ENCODE measurements at regions not wholly inside any gene's neighbourhood (a gene's known extent, or its start where the extent isn't known, plus 50 kb on each side); places are given as distances from the start of the nearest gene placed in this dataset.
"Not testable (repeated sequence)": the region's sequence is repeated elsewhere in the genome, so short reads cannot be mapped to it uniquely, and the experiment has no call there.

GRCh38 chr17:20843799-20844553 is 198.8 kb downstream of the USP22 start:
- DNase-seq (ENCODE audit: extremely low read depth, insufficient read length) = peak; percentile 37
- H3K4me3 ChIP-seq (replicated peaks; ENCODE audit: low read depth, low read length) = not testable (repeated sequence)

GRCh38 chr17:20848869-20849443 is 193.9 kb downstream of the USP22 start:
- peak; percentile 37 for TF ChIP-seq CTCF (IDR thresholded peaks at IDR 0.05; ENCODE audit: insufficient read depth, low read length, poor library complexity, severe bottlenecking)
- not testable (repeated sequence) for H3K36me3 ChIP-seq (ENCODE audit: control insufficient read depth, insufficient read depth, low read length); DNase-seq (ENCODE audit: extremely low read depth, insufficient read length); H3K4me3 ChIP-seq (replicated peaks; ENCODE audit: low read depth, low read length); H3K27me3 ChIP-seq (replicated peaks; ENCODE audit: control insufficient read depth, insufficient read depth, low read length)

More at GRCh38 chr17:20843799-20844553, 198.8 kb downstream of the USP22 start:
- H3K27me3 ChIP-seq (replicated peaks; ENCODE audit: control insufficient read depth, insufficient read depth, low read length); H3K36me3 ChIP-seq (ENCODE audit: control insufficient read depth, insufficient read depth, low read length): not testable (repeated sequence)

- H3K4me3 ChIP-seq (replicated peaks; ENCODE audit: low read depth, low read length); H3K36me3 ChIP-seq (ENCODE audit: control insufficient read depth, insufficient read depth, low read length); DNase-seq (ENCODE audit: extremely low read depth, insufficient read length); H3K27me3 ChIP-seq (replicated peaks; ENCODE audit: control insufficient read depth, insufficient read depth, low read length): not testable (repeated sequence)
These were observed 191.1 kb downstream of the USP22 start for GRCh38 chr17:20851591-20852238.

GRCh38 chr17:20852239-20852989 is 190.4 kb downstream of the USP22 start:
- Histone ChIP-seq H3K4me3 (replicated peaks; ENCODE audit: low read depth, low read length) (no peak overlapping the region), H3K36me3 (ENCODE audit: control insufficient read depth, insufficient read depth, low read length) (no peaks in the 10 kb centered on the region), H3K27me3 (replicated peaks; ENCODE audit: control insufficient read depth, insufficient read depth, low read length) (no peaks in the 10 kb centered on the region; the same call in 1 of the 2 replicates)
- no peak for DNase-seq (ENCODE audit: extremely low read depth, insufficient read length)
- peak; percentile 9 for TF ChIP-seq CTCF (IDR thresholded peaks at IDR 0.05; ENCODE audit: insufficient read depth, low read length, poor library complexity, severe bottlenecking)

- no peak for TF ChIP-seq CTCF (IDR thresholded peaks at IDR 0.05; ENCODE audit: insufficient read depth, low read length, poor library complexity, severe bottlenecking)
- Histone ChIP-seq H3K4me3 (replicated peaks; ENCODE audit: low read depth, low read length) (no peak overlapping the region), H3K27me3 (replicated peaks; ENCODE audit: control insufficient read depth, insufficient read depth, low read length) (no peaks in the 10 kb centered on the region; the same call in 1 of the 2 replicates), H3K36me3 (ENCODE audit: control insufficient read depth, insufficient read depth, low read length) (no peaks in the 10 kb centered on the region)
- DNase-seq (ENCODE audit: extremely low read depth, insufficient read length) = no peak
These were observed 189.8 kb downstream of the USP22 start for GRCh38 chr17:20852990-20853370.

GRCh38 chr17:20855910-20856470 is 186.8 kb downstream of the USP22 start:
- not testable (repeated sequence) for H3K36me3 ChIP-seq (ENCODE audit: control insufficient read depth, insufficient read depth, low read length); DNase-seq (ENCODE audit: extremely low read depth, insufficient read length); H3K4me3 ChIP-seq (replicated peaks; ENCODE audit: low read depth, low read length); H3K27me3 ChIP-seq (replicated peaks; ENCODE audit: control insufficient read depth, insufficient read depth, low read length)

GRCh38 chr17:20866444-20867209 is 176.2 kb downstream of the USP22 start:
- H3K36me3 ChIP-seq (ENCODE audit: control insufficient read depth, insufficient read depth, low read length); H3K27me3 ChIP-seq (replicated peaks; ENCODE audit: control insufficient read depth, insufficient read depth, low read length); H3K4me3 ChIP-seq (replicated peaks; ENCODE audit: low read depth, low read length); DNase-seq (ENCODE audit: extremely low read depth, insufficient read length): not testable (repeated sequence)

GRCh38 chr17:20867436-20867937 is 175.3 kb downstream of the USP22 start:
- not testable (repeated sequence) for H3K27me3 ChIP-seq (replicated peaks; ENCODE audit: control insufficient read depth, insufficient read depth, low read length); DNase-seq (ENCODE audit: extremely low read depth, insufficient read length); H3K4me3 ChIP-seq (replicated peaks; ENCODE audit: low read depth, low read length); H3K36me3 ChIP-seq (ENCODE audit: control insufficient read depth, insufficient read depth, low read length)

- not testable (repeated sequence) for H3K27me3 ChIP-seq (replicated peaks; ENCODE audit: control insufficient read depth, insufficient read depth, low read length); DNase-seq (ENCODE audit: extremely low read depth, insufficient read length); H3K4me3 ChIP-seq (replicated peaks; ENCODE audit: low read depth, low read length); H3K36me3 ChIP-seq (ENCODE audit: control insufficient read depth, insufficient read depth, low read length)
These were observed 174.7 kb downstream of the USP22 start for GRCh38 chr17:20867938-20868661.
